H1 (cell line): ENCODE measurements at regions not wholly inside any gene's neighbourhood (a gene's known extent, or its start where the extent isn't known, plus 50 kb on each side); places are given as distances from the start of the nearest gene placed in this dataset.

Experiments
- CBX5 ChIP-seq: fragments of 300-800, 300-1000 bp; sonication (generic); IDR thresholded peaks from 2 replicates; pipeline ENCODE4 v1.7.1; 2016; ENCODE audit warnings: antibody characterized with exemption, low read length, low read depth
- EP300 ChIP-seq, 2 experiments: IDR thresholded peaks; 1 replicate in 1 of 2; 2 replicates in 1 of 2; pipeline ENCODE4 v1.6.1; 2011 to 2012; ENCODE audit warnings: low read depth in 2 of 2, low read length in 2 of 2, mild to moderate bottlenecking in 2 of 2, borderline replicate concordance in 1 of 2, inconsistent platforms in 1 of 2, moderate library complexity in 1 of 2
- HDAC6 ChIP-seq: IDR thresholded peaks from one replicate; pipeline ENCODE4 v1.7.1; 2012; ENCODE audit warnings: low read depth, mild to moderate bottlenecking, inconsistent platforms, low read length, moderate library complexity
- JUND ChIP-seq: IDR thresholded peaks from 2 replicates; pipeline ENCODE4 v1.6.1; 2011; ENCODE audit warnings: mild to moderate bottlenecking, improper control_type of control experiment, low read length
- PHF8 ChIP-seq: fragments of 200-600 bp; sonication (generic); conservative IDR thresholded peaks from 2 replicates; pipeline ENCODE4 v1.7.1; 2012; ENCODE audit warnings: low read depth, mild to moderate bottlenecking, inconsistent platforms, low read length, moderate library complexity
- POLR2AphosphoS5 ChIP-seq: IDR thresholded peaks from 2 replicates; pipeline ENCODE4 v1.6.1; 2011; ENCODE audit warnings: low read depth, low read length
- POU5F1 ChIP-seq: IDR thresholded peaks from 2 replicates; pipeline ENCODE4 v1.6.1; 2011; ENCODE audit warnings: low read depth, mild to moderate bottlenecking, low read length, moderate library complexity
- RNF2 ChIP-seq: fragments of 200-900, 300-1000 bp; sonication (generic); IDR thresholded peaks from 2 replicates; pipeline ENCODE4 v1.7.1; 2016; ENCODE audit warnings: borderline replicate concordance, low read depth, mild to moderate bottlenecking, antibody characterized with exemption, low read length; ENCODE audit not compliant: poor library complexity, severe bottlenecking; ENCODE audit errors: missing control alignments
- SP1 ChIP-seq: IDR thresholded peaks from 2 replicates; pipeline ENCODE4 v1.6.1; 2011; ENCODE audit warnings: low read depth, low read length
- TEAD4 ChIP-seq: IDR thresholded peaks from 2 replicates; pipeline ENCODE4 v1.6.1; 2012; ENCODE audit warnings: low read depth, low read length, inconsistent platforms, mixed read lengths
- TF ChIP-seq, protein P1 (sequence below), 3 experiments: IDR thresholded peaks; 1 replicate in 2 of 3; 2 replicates in 1 of 3; pipeline versions ENCODE4 v1.5.1 to v1.6.1; 2011; ENCODE audit warnings: low read length in 3 of 3, mild to moderate bottlenecking in 3 of 3, inconsistent platforms in 2 of 3, low read depth in 1 of 3, moderate library complexity in 1 of 3; ENCODE audit not compliant: insufficient read depth in 1 of 3; ENCODE audit errors: control extremely low read depth in 1 of 3

DNA sequence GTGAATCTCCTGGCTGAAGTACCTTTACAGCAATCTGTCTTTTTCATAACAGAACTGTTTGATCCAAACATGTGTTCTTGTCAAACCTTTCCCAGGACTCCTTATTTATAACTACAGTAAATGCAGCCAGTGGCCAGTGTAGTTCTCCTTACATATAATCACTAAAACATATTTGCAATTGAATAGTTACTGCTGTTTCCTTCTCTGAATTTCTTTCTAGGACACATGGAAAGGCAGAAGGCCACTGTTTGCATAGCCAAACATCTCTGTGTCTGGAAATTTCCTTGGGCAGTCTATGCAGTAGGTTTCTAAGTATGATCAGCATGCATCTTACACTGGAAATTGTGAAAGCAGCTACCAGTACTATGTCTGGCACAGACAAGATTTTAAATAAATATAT, 57.4 kb upstream of the COL3A1 start:
- no peak for TF ChIP-seq RNF2
- TF ChIP-seq, protein P1, sequence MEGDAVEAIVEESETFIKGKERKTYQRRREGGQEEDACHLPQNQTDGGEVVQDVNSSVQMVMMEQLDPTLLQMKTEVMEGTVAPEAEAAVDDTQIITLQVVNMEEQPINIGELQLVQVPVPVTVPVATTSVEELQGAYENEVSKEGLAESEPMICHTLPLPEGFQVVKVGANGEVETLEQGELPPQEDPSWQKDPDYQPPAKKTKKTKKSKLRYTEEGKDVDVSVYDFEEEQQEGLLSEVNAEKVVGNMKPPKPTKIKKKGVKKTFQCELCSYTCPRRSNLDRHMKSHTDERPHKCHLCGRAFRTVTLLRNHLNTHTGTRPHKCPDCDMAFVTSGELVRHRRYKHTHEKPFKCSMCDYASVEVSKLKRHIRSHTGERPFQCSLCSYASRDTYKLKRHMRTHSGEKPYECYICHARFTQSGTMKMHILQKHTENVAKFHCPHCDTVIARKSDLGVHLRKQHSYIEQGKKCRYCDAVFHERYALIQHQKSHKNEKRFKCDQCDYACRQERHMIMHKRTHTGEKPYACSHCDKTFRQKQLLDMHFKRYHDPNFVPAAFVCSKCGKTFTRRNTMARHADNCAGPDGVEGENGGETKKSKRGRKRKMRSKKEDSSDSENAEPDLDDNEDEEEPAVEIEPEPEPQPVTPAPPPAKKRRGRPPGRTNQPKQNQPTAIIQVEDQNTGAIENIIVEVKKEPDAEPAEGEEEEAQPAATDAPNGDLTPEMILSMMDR (IDR thresholded peaks at IDR 0.05; ENCODE audit: control extremely low read depth in 1 of 3, insufficient read depth in 1 of 3, low read depth in 1 of 3, low read length in 3 of 3) = no peak
- no peak for TF ChIP-seq POU5F1
- no peak for TF ChIP-seq CBX5
- no peak for TF ChIP-seq EP300 (IDR thresholded peaks at IDR 0.05; ENCODE audit: borderline replicate concordance in 1 of 2, low read depth in 2 of 2, low read length in 2 of 2)
- TF ChIP-seq PHF8 = no peak
- no peak for TF ChIP-seq TEAD4
- TF ChIP-seq POLR2AphosphoS5 = no peak
- no peak for TF ChIP-seq HDAC6
- no peak for TF ChIP-seq SP1
- no peak for TF ChIP-seq JUND
